Ramos (cell line): ENCODE measurements at regions not wholly inside any gene's neighbourhood (a gene's known extent, or its start where the extent isn't known, plus 50 kb on each side); places are given as distances from the start of the nearest gene placed in this dataset.
"Not testable (repeated sequence)": the region's sequence is repeated elsewhere in the genome, so short reads cannot be mapped to it uniquely, and the experiment has no call there.

Source experiments
- in situ Hi-C: fragments of 300-500 bp; cut with MboI; formaldehyde crosslinking; loops from one replicate; pipeline ENCODE4 v1.14.3; 2022; ENCODE audit warnings: low sequenced_read_pairs; ENCODE audit not compliant: unreplicated experiment

DNA sequence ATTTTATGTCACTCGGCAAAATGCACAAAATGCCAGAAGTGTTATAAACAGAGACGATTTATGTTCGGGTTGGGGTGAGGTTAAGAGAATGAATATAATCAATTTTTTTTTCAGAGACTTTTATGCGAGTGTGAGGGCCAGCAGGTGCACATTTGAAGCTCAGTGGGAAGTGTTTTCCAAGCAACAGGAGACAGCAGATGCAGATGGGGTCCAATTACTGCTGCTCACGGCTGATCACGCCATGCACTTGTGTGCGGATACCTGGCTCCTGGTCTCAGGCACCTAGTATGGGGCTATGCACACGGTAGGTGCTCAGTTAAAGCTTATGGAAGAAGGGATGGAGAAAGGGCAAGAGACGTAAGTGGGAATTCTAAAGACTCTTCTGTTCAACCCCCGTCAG, 249.1 kb downstream of the MIAT start:
- in situ Hi-C loops, result no loop called here

DNA sequence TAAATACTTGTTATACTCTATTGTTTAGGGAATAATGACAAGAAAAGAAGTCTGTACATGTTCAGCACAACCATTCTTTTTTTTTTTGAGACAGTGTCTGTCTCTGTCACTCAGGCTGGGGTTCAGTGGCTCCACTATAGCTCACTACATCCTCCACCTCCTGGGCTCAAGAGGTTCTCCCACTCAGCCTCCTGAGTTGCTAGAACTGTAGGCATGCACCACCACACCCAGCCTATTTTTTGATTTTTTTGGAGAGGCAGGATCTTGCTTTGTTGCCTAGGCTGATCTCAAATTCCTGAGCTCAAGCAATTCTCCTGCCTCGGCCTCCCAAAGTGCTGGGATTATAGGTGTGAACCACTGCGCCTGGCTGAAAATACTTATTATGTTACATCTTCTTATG, 250.0 kb downstream of the MIAT start:
- in situ Hi-C loops, result no loop called here

DNA sequence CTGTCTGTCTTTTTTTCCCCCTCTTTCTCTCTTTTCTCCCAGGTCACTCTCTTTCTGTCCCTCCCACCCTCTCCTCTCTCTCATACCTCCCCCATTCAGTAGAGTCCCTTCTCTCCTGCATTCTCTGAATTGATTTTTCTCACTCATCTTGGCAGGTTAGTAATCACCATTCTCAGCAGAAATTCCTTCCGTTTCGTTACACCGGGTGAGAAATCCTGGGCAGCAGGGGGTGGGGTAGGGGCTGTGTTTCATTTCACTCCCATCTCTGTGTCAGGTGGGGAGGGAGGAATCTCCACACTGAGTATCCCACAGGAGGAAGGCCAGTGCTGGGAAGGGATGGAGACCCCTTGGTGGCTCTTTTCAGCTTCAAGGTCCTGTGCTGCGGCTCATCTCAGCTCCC, 253.5 kb downstream of the MIAT start:
- in situ Hi-C loops, result no loop called here

DNA sequence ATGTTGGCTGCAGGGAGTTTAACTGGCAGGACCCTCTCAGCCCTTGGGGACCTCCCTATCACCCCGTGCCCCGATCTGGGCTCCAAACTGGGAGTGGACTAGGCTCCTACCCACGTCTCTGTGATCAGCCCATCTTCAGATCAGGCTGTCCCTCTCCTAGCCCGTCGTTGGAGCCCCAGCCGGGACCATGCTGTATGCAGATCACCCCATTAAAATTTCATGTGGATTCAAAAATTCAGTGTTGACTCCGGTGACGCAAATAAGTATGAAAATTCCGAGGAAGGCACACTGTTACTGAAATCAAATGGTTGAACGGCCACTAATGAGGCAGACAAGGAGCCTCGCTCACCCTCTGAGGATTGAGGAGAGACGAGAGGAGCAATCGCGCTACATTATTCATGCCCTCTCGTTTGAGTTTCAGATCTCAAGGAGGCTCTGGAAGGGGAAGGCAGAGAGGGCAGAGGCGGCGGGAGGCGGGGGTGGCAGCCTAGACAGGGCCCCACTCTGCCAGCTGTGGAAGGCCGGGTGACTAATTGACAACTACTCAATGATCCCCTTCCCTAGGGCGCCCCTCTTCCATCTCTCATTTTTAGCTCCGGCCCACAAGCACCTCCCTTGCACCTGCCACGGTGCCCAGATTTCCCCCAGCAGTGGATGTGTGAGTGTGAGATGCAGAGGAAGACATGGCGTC, 255.4 kb downstream of the MIAT start:
- in situ Hi-C loops, result no loop called here

DNA sequence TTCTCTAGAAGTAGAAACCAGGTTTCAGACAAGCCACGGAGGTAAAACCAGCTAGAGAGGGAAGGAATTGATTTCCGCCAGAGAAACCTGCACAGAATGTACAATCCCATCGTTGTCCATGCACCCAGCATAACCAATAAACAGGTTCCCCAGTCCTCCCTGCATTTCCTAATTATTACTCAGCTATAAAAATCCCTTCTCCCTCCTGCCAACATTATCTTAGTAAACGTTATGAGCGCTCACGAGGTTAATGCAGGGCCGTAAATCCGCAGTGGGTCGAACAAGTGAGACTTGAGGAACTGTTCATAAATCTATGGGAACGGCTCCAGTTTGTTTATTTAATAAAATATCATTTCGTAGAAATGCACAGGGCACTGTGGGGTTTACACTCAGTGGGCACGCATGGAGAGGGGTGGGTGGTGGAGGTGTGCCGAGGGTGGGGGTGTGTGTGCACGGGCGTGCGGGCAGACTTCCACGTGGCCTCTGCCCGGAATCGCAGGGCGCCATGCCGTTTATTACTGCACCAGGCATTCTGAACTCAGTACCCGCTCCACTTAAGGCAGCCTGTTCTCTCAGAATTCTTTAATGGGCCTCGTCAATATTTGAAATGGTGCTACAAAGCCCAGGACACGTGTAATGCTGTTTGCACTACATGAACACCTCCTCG, 257.3 kb downstream of the MIAT start:
- in situ Hi-C loops, result no loop called here

DNA sequence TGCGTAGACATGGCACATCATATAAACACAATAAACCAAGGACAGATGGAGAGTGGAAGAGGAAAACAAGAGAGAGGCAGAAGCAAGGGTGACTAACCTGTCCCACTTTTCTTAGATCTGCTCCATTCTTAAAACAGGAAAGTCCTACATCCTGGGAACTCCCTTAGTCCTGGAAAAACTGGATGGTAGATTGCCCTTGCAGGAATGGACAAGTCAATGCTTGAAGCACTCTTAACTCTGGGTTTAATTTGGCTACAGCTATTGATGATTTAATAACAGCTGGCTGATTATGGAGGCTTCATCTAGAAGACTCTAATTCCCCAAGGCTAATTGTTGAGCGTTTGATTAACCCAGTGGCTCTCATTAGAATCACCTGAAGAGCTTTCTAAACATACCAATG, 258.8 kb downstream of the MIAT start:
- in situ Hi-C loops, result no loop called here

DNA sequence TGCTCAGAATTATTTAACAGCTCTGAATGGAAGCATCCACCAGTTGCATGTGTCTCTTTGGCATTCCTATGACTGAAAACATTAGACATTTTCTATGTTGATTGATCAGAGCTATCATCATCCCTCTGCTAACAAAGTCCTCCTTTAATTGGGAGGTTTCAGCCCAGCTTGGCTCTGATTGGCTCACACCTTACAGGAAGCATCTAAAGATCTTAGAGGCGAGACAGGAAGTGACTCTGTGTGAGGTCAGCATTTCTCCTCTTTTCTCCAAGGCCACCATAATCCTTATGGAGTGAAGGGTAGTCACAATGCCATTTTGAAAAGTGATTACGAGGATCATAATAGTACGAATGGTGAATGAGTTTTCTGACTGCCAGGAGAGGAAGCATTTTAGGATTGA, 260.8 kb downstream of the MIAT start:
- in situ Hi-C loops, result no loop called here

DNA sequence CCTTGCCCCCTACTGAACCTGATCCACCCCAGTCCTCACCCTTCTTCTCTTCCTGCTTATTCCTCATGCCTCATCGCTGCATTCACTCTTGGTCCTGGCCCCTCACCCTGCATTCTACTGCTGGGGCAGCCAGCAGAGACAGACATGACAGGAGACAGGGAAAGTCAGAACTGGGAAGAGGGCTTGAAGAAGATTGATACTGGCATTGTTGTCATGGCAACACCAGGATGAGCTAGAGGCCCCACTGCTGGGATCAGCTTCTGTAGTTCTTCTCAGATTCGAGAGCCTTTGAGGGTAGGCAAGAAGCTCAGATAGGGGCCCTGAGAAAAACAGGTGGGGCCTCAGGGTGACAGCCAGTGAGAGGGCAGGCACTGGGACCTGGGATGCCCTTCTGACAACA, 264.3 kb downstream of the MIAT start:
- in situ Hi-C loops, result no loop called here

DNA sequence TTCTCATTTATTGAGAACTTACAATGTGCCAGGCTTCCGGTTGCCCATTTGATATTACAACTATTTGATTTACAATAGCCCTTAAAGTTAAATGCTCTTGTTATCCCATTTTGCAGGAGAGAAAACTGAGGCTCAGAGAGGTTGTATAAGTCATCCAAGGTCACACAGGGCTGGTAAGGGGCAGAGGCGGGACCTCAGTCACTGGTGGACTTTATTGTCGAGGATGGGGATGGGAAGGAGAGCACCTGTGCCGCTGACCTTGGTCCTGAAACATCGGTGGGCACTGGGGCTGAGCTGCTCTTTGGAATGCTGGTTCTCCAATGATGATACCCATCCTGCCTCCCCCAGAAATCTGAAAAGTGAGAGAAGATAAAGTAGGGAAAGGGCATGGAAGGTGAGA, 265.4 kb downstream of the MIAT start:
- in situ Hi-C loops, result no loop called here

DNA sequence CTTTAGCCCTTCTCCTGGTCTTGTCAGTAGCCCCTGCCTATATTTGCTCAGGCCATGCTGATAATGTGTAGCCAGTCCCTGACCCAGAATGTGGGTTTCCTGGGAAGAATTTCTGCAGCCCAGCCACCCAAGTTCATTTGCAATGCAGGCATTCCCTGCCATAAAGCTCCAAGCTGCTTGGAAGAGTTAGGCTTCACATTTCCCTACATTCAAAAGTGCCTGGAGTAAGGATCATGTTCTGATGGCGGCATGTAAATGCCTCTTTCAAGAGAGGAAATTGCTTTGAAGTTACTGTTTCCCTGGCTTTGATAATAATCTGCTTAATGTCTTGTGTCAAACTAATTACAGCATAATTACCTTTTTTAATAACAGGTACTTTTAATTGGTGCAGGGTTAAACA, 266.1 kb downstream of the MIAT start:
- in situ Hi-C loops, result no loop called here

DNA sequence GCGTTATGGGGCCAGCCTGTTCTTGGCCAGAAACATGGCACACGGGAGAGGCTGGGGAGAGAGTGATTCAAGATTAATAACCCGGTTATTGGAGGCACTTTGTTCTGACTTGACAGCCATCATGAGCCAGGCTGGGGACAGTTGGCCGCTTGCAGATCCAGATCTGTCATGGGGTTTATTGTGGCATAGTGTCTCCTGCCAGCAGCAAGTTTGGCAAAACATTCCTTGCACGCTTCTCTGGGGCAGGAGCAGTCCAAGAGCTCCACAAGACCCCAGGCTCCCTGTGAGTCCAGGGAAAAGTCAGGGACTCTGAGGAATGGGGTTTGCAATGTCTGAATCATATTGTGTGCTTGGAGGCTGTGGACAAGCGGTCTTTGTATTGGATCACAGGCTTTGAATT, 270.4 kb downstream of the MIAT start:
- in situ Hi-C loops, result no loop called here

DNA sequence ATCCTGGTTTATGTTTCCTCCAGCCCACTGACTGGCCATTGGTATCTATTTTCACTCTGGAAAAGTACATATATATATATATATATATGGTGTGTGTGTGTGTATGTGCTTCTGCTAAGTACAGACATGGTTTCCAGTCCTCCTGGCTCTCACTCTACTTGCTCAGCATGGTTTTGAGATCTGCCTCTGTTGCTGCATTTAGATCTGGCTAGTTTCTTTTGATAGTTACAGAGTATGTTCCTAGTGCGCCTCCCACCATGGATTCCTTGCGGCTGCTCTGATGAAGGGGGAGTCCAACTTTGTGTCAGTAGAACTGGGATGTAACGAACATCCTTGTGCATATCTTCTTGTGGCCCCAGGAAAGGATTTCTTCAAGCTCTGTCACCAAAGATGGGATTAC, 274.1 kb downstream of the MIAT start:
- in situ Hi-C loops, result no loop called here

DNA sequence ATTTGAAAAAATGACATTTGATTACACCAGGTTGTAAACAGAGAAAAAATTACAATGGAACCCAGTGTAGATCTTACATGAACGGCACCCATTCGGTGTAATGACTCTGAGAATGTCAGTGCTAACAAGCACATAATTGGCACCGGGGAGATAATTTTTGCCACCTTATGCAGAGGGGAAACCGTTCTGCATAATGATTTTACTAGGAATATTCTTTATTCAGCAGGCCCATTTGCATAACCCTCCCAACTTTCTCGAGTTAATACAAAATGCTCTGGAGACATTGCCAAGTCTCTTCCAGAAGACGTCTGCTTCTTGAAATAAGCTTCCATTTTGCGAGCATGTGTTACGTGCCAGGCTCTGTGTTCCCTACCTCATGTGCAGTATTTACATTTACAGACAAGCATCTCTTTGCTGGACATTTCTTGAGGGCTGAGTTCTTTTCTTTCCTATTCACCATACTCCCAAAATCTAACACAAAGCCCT, 275.8 kb downstream of the MIAT start:
- in situ Hi-C loops, result no loop called here

DNA sequence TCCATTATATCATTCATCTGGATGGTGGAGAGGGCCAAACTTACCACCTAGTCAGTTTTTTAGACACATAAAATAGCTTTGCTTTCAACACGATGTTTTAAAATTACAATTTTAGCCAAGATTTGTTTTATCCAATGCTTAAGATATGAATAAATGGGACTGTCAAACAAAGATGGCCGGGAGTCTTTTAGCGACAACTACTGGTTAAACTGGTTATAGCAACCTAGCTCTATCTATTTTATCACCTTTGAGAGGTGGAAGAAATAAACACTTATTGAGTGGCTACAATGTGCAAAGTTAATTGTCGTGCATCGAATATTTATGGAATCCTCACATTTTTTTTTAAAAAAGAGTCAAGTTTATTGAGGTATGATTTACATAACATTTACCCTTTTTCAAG, 279.8 kb downstream of the MIAT start:
- in situ Hi-C loops, result no loop called here

DNA sequence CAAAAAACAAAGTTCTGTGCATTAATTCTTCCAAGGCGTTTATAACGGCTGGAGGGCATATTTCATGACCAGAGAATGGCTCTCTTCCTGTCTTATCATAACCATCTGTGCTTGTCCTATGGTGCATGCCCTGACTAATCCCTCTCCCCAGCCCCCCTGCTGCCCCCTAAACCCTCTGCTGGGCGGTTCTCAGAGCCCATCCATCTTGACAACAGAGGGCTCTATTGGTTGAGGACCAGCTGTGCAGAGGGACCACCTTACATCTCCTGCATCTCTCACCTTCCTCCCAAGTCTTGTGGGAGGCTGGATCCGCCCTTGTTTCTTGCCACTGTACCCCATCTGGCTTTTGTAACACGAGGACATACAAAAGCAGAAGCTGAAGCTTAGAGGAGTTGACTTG, 282.1 kb downstream of the MIAT start:
- in situ Hi-C loops, result no loop called here

DNA sequence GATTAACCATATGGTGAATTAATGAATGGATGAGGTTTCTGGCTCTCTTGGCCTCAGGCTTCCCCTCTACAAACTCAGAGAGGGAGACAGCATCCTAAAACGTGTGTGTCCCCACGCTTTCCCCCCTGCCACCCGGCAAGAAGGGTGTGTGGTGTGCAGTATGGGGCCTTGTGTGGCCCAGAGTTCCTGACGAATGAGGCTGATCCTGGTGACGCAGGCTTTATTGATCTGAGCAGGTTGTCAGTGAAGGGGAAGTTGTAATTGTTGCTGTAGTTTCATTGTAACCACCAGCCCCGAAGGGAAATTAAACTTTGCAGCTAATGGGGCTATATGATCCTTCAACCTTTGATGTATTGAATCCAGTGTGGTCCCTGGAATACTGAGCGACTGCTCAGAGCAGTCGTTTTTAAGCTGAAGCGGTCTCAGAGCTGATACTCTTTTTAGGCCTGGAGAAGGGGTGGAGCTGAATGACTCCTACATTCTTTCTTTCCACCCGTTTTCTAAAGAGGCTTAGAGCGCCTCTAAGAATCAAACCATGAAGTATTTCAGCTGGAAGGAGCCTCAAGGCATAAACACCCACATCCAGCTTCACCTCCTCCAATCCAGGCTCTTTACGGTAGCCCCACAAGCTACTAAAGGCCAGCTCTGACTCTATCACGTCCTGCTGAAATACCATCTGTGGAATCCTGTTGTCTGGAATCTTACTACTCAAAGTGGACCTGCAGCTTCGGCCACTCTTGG, 284.7 kb downstream of the MIAT start:
- in situ Hi-C loops, result no loop called here

DNA sequence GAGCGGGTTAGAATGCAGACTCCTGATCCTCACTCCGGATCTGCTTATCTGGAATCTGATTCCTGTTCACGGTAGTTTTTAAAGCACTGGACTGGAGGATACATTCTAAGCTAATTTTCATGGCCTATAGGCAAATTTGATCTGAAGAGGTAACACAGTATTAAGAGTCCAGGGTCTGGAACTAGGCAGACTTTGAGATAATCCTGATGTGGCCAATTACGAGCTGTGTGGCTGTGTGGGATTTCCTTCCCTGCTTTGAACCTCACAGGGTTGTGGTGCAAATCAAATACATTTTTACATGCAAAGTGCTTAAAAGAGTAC, 285.2 kb downstream of the MIAT start:
- in situ Hi-C loops, result no loop called here

DNA sequence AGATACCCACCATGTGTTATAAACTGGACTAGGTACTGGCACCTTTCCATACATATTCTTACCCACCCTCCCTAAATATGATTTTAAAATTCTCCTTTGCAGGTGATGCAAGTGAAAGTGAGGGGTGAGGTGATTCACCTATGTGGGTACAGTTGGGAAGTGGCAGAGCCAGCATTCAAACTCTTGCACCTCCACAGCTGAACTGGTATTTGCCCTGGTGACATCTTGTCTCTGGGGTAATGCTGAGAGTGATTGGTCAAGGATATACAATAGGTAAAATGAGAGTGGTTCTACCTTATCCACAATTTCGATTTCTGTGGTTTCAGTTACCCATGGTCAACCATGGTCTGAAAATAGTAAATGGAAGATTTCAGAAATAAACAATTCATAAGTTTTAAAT, 288.2 kb downstream of the MIAT start:
- in situ Hi-C loops, result no loop called here

DNA sequence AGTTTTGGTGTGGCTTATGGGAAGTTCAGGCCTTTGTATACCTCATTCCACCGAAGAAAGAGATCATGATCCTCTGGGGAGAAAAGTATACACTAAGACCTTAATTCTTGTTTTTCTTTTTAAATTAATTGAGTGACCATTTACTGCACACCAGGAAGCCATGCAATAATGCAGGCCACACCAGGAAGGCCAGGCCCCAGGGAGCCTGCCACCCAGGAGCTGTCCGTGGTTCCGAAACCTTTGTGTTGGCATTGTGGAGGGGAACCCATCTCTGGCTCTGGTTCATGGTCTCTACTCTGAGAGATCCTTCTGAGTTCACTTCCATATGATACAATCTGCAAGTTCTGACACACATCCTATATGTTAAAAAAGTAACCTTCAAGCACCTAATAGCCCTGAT, 291.8 kb downstream of the MIAT start:
- in situ Hi-C loops, result no loop called here

DNA sequence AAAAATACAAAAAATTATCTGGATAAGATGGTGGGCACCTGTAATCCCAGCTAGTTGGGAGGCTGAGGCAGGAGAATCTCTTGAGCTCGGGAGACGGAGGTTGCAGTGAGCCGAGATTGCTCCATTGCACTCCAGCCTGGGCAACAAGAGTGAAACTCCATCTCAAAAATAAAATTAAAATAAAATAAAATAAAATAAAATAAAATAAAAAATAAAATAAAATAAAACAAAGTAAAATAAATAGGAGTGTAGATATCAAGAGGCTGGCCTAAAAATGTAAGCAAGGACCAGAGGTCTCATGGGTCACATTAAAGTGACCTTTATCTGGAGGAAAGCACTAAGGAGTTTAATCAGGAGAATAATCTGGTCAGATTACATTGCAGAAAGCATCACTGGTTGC, 293.8 kb downstream of the MIAT start:
- in situ Hi-C loops, result not testable (repeated sequence)

DNA sequence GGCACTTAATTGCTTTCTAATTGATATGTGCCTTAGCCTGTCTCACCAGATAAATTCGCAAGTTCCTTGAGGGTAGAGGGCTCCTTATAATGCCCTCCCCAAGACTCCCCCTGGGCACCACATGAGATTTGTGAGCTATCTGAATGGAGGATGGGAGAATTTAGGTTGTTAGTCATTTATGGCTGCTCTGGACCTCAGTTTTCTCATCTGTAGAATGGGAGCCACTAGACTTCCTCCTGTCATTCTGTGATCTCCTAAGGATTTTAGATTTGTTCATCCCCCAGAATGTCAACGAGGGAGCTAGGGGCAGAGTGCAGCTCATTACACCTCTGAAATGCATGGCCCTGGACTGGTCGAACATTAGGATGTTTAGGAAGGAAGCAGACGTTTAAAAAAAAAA, 294.6 kb downstream of the MIAT start:
- in situ Hi-C loops, result no loop called here
